GM23338 (cell line): ENCODE measurements at regions not wholly inside any gene's neighbourhood (a gene's known extent, or its start where the extent isn't known, plus 50 kb on each side); places are given as distances from the start of the nearest gene placed in this dataset.

Experiments
- ATAC-seq: fragments of 200-7000 bp; cut with Tn5 transposase; 3 replicates; pipeline ENCODE4 v1.9.1; 2020
- DNase-seq: peaks from one replicate; pipeline ENCODE4 v3.0.0-alpha.2; 2015; ENCODE audit warnings: low spot score
- H2AFZ ChIP-seq: fragments of 200-600 bp; sonication (generic); 2 replicates; pipeline ENCODE4 v1.8.0; 2016; ENCODE audit warnings: antibody characterized with exemption, mild to moderate bottlenecking, moderate library complexity
- H3F3A ChIP-seq: fragments of 200-600 bp; sonication (generic); replicated peaks from 2 replicates; pipeline ENCODE4 v1.8.0; 2017; ENCODE audit warnings: antibody characterized with exemption, mixed run types, low read depth
- H3K27ac ChIP-seq: fragments of 200-600 bp; sonication (generic); 2 replicates; pipeline ENCODE4 v1.6.1; 2016; ENCODE audit warnings: low read depth
- H3K27me3 ChIP-seq: fragments of 200-600 bp; sonication (generic); 2 replicates; pipeline ENCODE4 v1.8.0; 2016; ENCODE audit warnings: mild to moderate bottlenecking, mixed run types, moderate library complexity; ENCODE audit not compliant: insufficient read depth
- H3K36me3 ChIP-seq: fragments of 200-600 bp; sonication (generic); 2 replicates; pipeline ENCODE4 v1.8.0; 2016; ENCODE audit warnings: mild to moderate bottlenecking; ENCODE audit not compliant: insufficient read depth
- H3K4me1 ChIP-seq: fragments of 200-600 bp; sonication (generic); 2 replicates; pipeline ENCODE4 v1.8.0; 2016; ENCODE audit warnings: mild to moderate bottlenecking, moderate library complexity; ENCODE audit not compliant: insufficient read depth
- H3K4me2 ChIP-seq: fragments of 200-600 bp; sonication (generic); 2 replicates; pipeline ENCODE4 v1.7.1; 2017; ENCODE audit warnings: mixed run types
- H3K4me3 ChIP-seq: fragments of 200-600 bp; sonication (generic); 2 replicates; pipeline ENCODE4 v1.6.1; 2016; ENCODE audit warnings: mixed run types
- H3K79me2 ChIP-seq: fragments of 200-600 bp; sonication (generic); replicated peaks from 2 replicates; pipeline ENCODE4 v1.8.0; 2017; ENCODE audit warnings: mild to moderate bottlenecking; ENCODE audit not compliant: insufficient read depth
- H3K9me2 ChIP-seq: fragments of 200-600 bp; sonication (generic); 2 replicates; pipeline ENCODE4 v1.8.0; 2017; ENCODE audit not compliant: insufficient read depth
- H4K20me1 ChIP-seq: fragments of 200-600 bp; sonication (generic); replicated peaks from 2 replicates; pipeline ENCODE4 v1.8.0; 2017; ENCODE audit warnings: mild to moderate bottlenecking; ENCODE audit not compliant: insufficient read depth
- H3K27ac Mint-ChIP-seq: 2 replicates; pipeline ENCODE4 v1.8.0; 2020; ENCODE audit warnings: inconsistent platforms, mild to moderate bottlenecking, moderate library complexity, mixed read lengths
- H3K27me3 Mint-ChIP-seq: 3 replicates; pipeline ENCODE4 v1.8.0; 2022; ENCODE audit warnings: low read depth, mild to moderate bottlenecking, moderate library complexity, mixed read lengths, inconsistent platforms; ENCODE audit not compliant: insufficient read depth, poor library complexity
- H3K36me3 Mint-ChIP-seq: 3 replicates; pipeline ENCODE4 v1.8.0; 2021; ENCODE audit warnings: low read depth, mild to moderate bottlenecking, inconsistent platforms, moderate library complexity, mixed read lengths
- H3K4me1 Mint-ChIP-seq: 3 replicates; pipeline ENCODE4 v1.8.0; 2020; ENCODE audit warnings: mild to moderate bottlenecking, inconsistent platforms, mixed read lengths
- H3K4me3 Mint-ChIP-seq: 3 replicates; pipeline ENCODE4 v1.8.0; 2021; ENCODE audit warnings: moderate library complexity, mild to moderate bottlenecking, inconsistent platforms, mixed read lengths
- H3K9me3 Mint-ChIP-seq: 3 replicates; pipeline ENCODE4 v1.8.0; 2020; ENCODE audit warnings: moderate library complexity, mild to moderate bottlenecking, inconsistent platforms, mixed read lengths
- EZH2 ChIP-seq: fragments of 200-600 bp; sonication (generic); IDR thresholded peaks from one replicate; pipeline ENCODE4 v1.8.0; 2017; ENCODE audit warnings: antibody characterized with exemption, mild to moderate bottlenecking, low read depth; ENCODE audit not compliant: unreplicated experiment
- EZH2phosphoT487 ChIP-seq: fragments of 200-600 bp; sonication (generic); IDR thresholded peaks from one replicate; pipeline ENCODE4 v1.8.1; 2018; ENCODE audit warnings: antibody characterized with exemption; ENCODE audit not compliant: unreplicated experiment
- ZNF462 ChIP-seq: fragments of 250-450 bp; sonication (Bioruptor Pico); IDR thresholded peaks from 2 replicates; pipeline ENCODE4 v1.5.0; 2020; ENCODE audit warnings: mild to moderate bottlenecking, moderate library complexity

- TF ChIP-seq ZNF462 (CRISPR knock-in tag): no peak
- Mint-ChIP-seq H3K4me1 (peaks cover 17% of the 10 kb centered on the region), H3K27me3 (no peaks in the 10 kb centered on the region), H3K9me3 (no peaks in the 10 kb centered on the region), H3K27ac (no peak overlapping the region), H3K4me3 (no peak overlapping the region), H3K36me3 (no peaks in the 10 kb centered on the region)
- no peaks in the 10 kb centered on the region for H4K20me1 ChIP-seq
- no peak overlapping the region for H3K4me2 ChIP-seq
- no peaks in the 10 kb centered on the region for H3K9me2 ChIP-seq
- no peaks in the 10 kb centered on the region for H3K79me2 ChIP-seq
- no peak overlapping the region for H3K27ac ChIP-seq
- no peaks in the 10 kb centered on the region for H3K36me3 ChIP-seq
- H3K4me1 ChIP-seq: no peaks in the 10 kb centered on the region
- no peak overlapping the region for H2AFZ ChIP-seq
- H3K27me3 ChIP-seq: no peaks in the 10 kb centered on the region
- no peak overlapping the region for H3K4me3 ChIP-seq
- no peaks in the 10 kb centered on the region for H3F3A ChIP-seq
- ATAC-seq (no peak), DNase-seq (no peak)
Observed at GRCh38 chr4:110788302-110788701, 165.4 kb upstream of the PITX2 start.

GRCh38 chr4:110792036-110792435 is 169.2 kb upstream of the PITX2 start:
- Histone ChIP-seq H3K4me2 (no peak overlapping the region), H3K27ac (no peak overlapping the region), H4K20me1 (no peaks in the 10 kb centered on the region), H3K36me3 (no peaks in the 10 kb centered on the region), H3F3A (no peaks in the 10 kb centered on the region), H3K4me3 (no peak overlapping the region), H3K79me2 (no peaks in the 10 kb centered on the region), H2AFZ (no peak overlapping the region), H3K27me3 (no peaks in the 10 kb centered on the region), H3K9me2 (no peaks in the 10 kb centered on the region), H3K4me1 (peaks cover 11% of the 10 kb centered on the region)
- Mint-ChIP-seq H3K9me3 (no peaks in the 10 kb centered on the region), H3K27me3 (no peaks in the 10 kb centered on the region), H3K4me1 (peaks cover 34% of the 10 kb centered on the region), H3K4me3 (no peak overlapping the region), H3K27ac (no peak overlapping the region), H3K36me3 (no peaks in the 10 kb centered on the region)
- DNase-seq (no peak), ATAC-seq (no peak)
- TF ChIP-seq EZH2phosphoT487 (no peak), EZH2 (no peak)
